Smooth muscle cell (in vitro differentiated cells): ENCODE measurements at regions not wholly inside any gene's neighbourhood (a gene's known extent, or its start where the extent isn't known, plus 50 kb on each side); places are given as distances from the start of the nearest gene placed in this dataset.

Experiments
- DNase-seq: peaks from one replicate; lab custom pipeline; 2025; ENCODE audit not compliant: unreplicated experiment; lab: John Stamatoyannopoulos, UW
- H2AFZ ChIP-seq: fragments of 200-600 bp; sonication (generic); 2 replicates; pipeline ENCODE4 v1.6.0; 2016; ENCODE audit warnings: antibody characterized with exemption, low read depth, mild to moderate bottlenecking
- H3F3A ChIP-seq: fragments of 200-600 bp; sonication (generic); 2 replicates; pipeline ENCODE4 v1.6.0; 2017; ENCODE audit warnings: antibody characterized with exemption, low read depth
- H3K27ac ChIP-seq: fragments of 200-600 bp; sonication (generic); 2 replicates; pipeline ENCODE4 v1.5.1; 2016; ENCODE audit warnings: low read depth, mild to moderate bottlenecking
- H3K27me3 ChIP-seq: fragments of 200-600 bp; sonication (generic); 2 replicates; pipeline ENCODE4 v1.6.1; 2016; ENCODE audit warnings: low read depth, mild to moderate bottlenecking
- H3K36me3 ChIP-seq: fragments of 200-600 bp; sonication (generic); 2 replicates; pipeline ENCODE4 v1.5.1; 2016; ENCODE audit warnings: low read depth
- H3K4me1 ChIP-seq: fragments of 200-600 bp; sonication (generic); 2 replicates; pipeline ENCODE4 v1.5.1; 2016; ENCODE audit warnings: low read depth
- H3K4me2 ChIP-seq: fragments of 200-600 bp; sonication (generic); 2 replicates; pipeline ENCODE4 v1.6.0; 2016; ENCODE audit warnings: mild to moderate bottlenecking
- H3K4me3 ChIP-seq: fragments of 200-600 bp; sonication (generic); 2 replicates; pipeline ENCODE4 v1.5.1; 2016; ENCODE audit warnings: mild to moderate bottlenecking
- H3K79me2 ChIP-seq: fragments of 200-600 bp; sonication (generic); 2 replicates; pipeline ENCODE4 v1.6.0; 2016; ENCODE audit warnings: low read depth, mild to moderate bottlenecking
- H3K9ac ChIP-seq: fragments of 200-600 bp; sonication (generic); 2 replicates; pipeline ENCODE4 v1.6.0; 2016; ENCODE audit warnings: low read depth
- H3K9me3 ChIP-seq: fragments of 200-600 bp; sonication (generic); replicated peaks from 2 replicates; pipeline ENCODE4 v1.5.1; 2016; ENCODE audit warnings: low read depth
- H4K20me1 ChIP-seq: fragments of 200-600 bp; sonication (generic); 2 replicates; pipeline ENCODE4 v1.6.0; 2016; ENCODE audit warnings: low read depth
- WGBS: methylation state at CpG from one replicate; pipeline ENCODE4 v1.1.7; 2016; ENCODE audit warnings: low lambda C conversion rate; 5-methylcytosine and 5-hydroxymethylcytosine counted together
- TF ChIP-seq, protein P1 (sequence below): fragments of 200-600 bp; sonication (generic); IDR thresholded peaks from 2 replicates; pipeline ENCODE4 v1.5.1; 2017; ENCODE audit warnings: borderline replicate concordance, mild to moderate bottlenecking, antibody characterized with exemption; ENCODE audit not compliant: insufficient read depth, poor library complexity, severe bottlenecking

DNA sequence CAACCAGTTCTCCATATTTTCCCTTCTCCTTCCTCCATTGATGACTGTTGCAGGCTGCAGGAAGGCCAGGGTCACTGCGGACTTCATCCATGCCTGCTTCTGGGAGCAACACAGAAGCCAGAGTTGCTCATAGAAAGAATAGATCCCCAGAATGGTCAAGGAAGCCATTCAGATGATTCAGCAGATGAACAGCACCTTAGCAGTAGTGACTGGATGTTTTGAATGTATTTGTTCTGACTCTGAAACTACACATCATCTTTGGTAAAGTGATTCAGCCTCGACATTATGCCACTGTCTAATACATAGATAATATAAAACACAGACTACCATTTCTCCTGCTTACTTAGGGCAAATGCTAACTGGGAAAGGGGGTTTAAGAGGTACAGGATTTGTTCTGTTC lies 411.6 kb downstream of the RND3 start:
- H3K79me2 ChIP-seq: no peaks in the 10 kb centered on the region
- H3K36me3 ChIP-seq: no peaks in the 10 kb centered on the region
- no peak overlapping the region for H3K4me3 ChIP-seq
- H3K4me2 ChIP-seq: peak overlapping the region; percentile 27
- peaks cover 6% of the 10 kb centered on the region for H3F3A ChIP-seq
- H4K20me1 ChIP-seq: no peaks in the 10 kb centered on the region
- WGBS: 37% methylated on average over 2 of the region's 2 CpGs
- H2AFZ ChIP-seq: peak overlapping the region; percentile 2
- TF ChIP-seq, protein P1, sequence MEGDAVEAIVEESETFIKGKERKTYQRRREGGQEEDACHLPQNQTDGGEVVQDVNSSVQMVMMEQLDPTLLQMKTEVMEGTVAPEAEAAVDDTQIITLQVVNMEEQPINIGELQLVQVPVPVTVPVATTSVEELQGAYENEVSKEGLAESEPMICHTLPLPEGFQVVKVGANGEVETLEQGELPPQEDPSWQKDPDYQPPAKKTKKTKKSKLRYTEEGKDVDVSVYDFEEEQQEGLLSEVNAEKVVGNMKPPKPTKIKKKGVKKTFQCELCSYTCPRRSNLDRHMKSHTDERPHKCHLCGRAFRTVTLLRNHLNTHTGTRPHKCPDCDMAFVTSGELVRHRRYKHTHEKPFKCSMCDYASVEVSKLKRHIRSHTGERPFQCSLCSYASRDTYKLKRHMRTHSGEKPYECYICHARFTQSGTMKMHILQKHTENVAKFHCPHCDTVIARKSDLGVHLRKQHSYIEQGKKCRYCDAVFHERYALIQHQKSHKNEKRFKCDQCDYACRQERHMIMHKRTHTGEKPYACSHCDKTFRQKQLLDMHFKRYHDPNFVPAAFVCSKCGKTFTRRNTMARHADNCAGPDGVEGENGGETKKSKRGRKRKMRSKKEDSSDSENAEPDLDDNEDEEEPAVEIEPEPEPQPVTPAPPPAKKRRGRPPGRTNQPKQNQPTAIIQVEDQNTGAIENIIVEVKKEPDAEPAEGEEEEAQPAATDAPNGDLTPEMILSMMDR: no peak
- no peaks in the 10 kb centered on the region for H3K27me3 ChIP-seq
- H3K4me1 ChIP-seq: peaks cover 5% of the 10 kb centered on the region
- DNase-seq: no peak
- H3K9me3 ChIP-seq: no peaks in the 10 kb centered on the region
- H3K9ac ChIP-seq: peak overlapping the region; percentile 56
- H3K27ac ChIP-seq: peak overlapping the region; percentile 93

DNA sequence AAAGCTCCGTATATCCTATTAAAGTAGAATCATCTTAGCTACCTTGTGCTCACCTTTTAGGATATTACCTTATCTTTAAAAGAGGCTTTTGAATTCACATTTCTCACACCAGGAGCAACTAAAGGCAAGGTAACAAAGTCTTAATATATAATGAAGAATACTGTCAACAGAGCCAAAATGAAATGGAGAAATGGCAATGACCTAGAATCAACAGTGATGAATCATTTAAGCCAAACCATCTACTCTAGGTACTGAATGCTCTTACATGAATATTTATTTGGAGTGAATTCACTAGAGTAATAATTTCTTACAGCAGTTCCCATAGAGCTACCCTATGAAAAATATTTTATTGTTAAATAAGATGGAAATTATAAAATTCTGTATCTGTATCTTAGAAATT lies 421.0 kb downstream of the RND3 start:
- Histone ChIP-seq H3K4me2 (no peak overlapping the region), H3K27me3 (no peaks in the 10 kb centered on the region), H3F3A (no peaks in the 10 kb centered on the region), H3K4me3 (no peak overlapping the region), H3K9ac (no peak overlapping the region), H3K79me2 (no peaks in the 10 kb centered on the region), H3K4me1 (peaks cover 16% of the 10 kb centered on the region), H3K36me3 (no peaks in the 10 kb centered on the region), H3K9me3 (no peaks in the 10 kb centered on the region), H4K20me1 (no peaks in the 10 kb centered on the region), H2AFZ (no peak overlapping the region), H3K27ac (no peak overlapping the region)
- TF ChIP-seq, protein P1: no peak
- DNase-seq: no peak
- 97% methylated on average over 1 of the region's 1 CpG for WGBS

DNA sequence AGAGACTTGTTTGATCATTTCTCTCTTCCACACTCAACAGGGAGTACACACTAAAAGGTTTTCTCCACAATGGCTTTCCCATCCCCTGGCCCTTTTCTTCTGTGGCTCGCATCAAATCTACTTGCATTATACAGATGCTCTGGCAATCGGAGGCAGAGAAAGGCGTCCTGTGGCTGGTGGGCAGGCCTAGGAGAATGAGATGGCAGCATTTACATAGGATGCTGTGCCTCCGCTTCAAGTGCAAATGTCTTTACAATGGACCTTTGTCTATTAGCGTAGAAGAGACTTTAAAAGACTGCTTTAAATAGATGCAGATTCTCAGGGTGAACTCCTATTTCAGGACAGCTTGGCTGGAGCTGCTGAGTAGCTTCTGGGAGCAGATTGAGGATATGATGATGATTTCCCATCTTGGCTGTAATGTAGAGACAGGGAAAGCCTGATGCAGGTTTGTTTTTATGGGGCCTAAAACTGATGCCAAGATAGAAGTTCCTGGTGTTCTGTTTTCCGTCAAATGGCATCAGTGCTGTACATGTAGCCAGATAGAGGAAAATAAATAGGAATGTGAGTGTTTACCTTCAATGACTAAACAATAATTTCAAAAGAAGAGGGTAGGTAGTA lies 423.4 kb downstream of the RND3 start:
- Histone ChIP-seq H3K4me2 (peak overlapping the region; percentile 21), H3K9ac (peak overlapping the region; percentile 14), H3F3A (no peaks in the 10 kb centered on the region), H4K20me1 (no peaks in the 10 kb centered on the region), H3K4me1 (peaks cover 20% of the 10 kb centered on the region), H3K36me3 (no peaks in the 10 kb centered on the region), H3K27me3 (no peaks in the 10 kb centered on the region), H3K79me2 (no peaks in the 10 kb centered on the region), H3K9me3 (no peaks in the 10 kb centered on the region), H2AFZ (peak overlapping the region; percentile 61), H3K4me3 (no peak overlapping the region), H3K27ac (peak overlapping the region; percentile 50)
- TF ChIP-seq, protein P1: no peak
- no peak for DNase-seq
- WGBS: 80% methylated on average over 6 of the region's 6 CpGs

DNA sequence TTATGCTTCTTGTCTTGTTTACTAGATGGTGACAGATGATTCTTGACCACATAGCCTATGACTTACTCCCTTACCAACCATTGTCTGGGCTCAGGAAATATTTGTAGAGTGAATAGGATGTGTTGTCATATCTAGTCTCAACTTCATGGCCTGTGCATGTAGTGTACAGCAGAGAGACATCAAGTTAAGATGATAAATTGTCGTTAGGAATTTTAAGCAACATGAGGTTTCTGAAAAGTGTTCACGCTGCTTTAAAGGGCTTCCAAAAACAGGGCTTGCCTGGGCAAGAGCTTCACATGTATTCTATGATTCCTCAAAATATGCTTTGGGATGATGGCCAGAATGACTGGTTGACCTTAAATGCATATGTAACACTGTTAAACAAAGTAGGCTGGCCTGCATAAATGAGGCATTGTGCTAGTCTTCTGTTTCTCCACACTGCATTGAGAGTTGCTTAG lies 424.0 kb downstream of the RND3 start:
- Histone ChIP-seq H3K9me3 (no peaks in the 10 kb centered on the region), H3K4me1 (peaks cover 20% of the 10 kb centered on the region), H4K20me1 (no peaks in the 10 kb centered on the region), H3K27me3 (no peaks in the 10 kb centered on the region), H3K4me2 (peak overlapping the region; percentile 21), H3K36me3 (no peaks in the 10 kb centered on the region), H3K27ac (peak overlapping the region; percentile 50), H2AFZ (peak overlapping the region; percentile 61), H3K9ac (peak overlapping the region; percentile 14), H3F3A (no peaks in the 10 kb centered on the region), H3K79me2 (no peaks in the 10 kb centered on the region), H3K4me3 (no peak overlapping the region)
- no peak for DNase-seq
- TF ChIP-seq, protein P1: no peak
- WGBS: 50% methylated on average over 2 of the region's 2 CpGs
